HCT116 (cell line): ENCODE measurements at regions not wholly inside any gene's neighbourhood (a gene's known extent, or its start where the extent isn't known, plus 50 kb on each side); places are given as distances from the start of the nearest gene placed in this dataset.

Experiments used
- ATAC-seq: fragments of 200-7000 bp; cut with Tn5 transposase; 2 replicates; pipeline ENCODE4 v1.9.1; 2020; ENCODE audit warnings: mild to moderate bottlenecking, moderate library complexity
- BruUV-seq: library from RNA; stranded (reverse); fragments of 400-500 nt; replicated peaks from 2 replicates; lab custom pipeline; 2021; lab: Mats Ljungman, UMichigan
- CTCF ChIA-PET: fragments of 300-600 bp; sonication (Branson Sonifier 250); formaldehyde crosslinking; loops from one replicate; lab custom pipeline; 2021; ENCODE audit warnings: antibody characterized with exemption; lab: Charles Lee
- POLR2A ChIA-PET: fragments of 300-600, 350-600 bp; sonication (Branson Sonifier 250); formaldehyde crosslinking; loops from one replicate; lab custom pipeline; 2021; ENCODE audit warnings: antibody characterized with exemption; lab: Charles Lee
- RAD21 ChIA-PET, 2 experiments: fragments of 300-600 bp; sonication (Branson Sonifier 250); formaldehyde crosslinking; loops; one replicate each; lab custom pipeline; 2023; ENCODE audit warnings: low total read pairs in 2 of 2; ENCODE audit not compliant: uncharacterized antibody in 2 of 2, unreplicated experiment in 2 of 2, low non-redundant PET in 1 of 2; lab: Charles Lee
- DNase-seq: peaks from one replicate; pipeline ENCODE4 v3.0.0-alpha.2; 2010; ENCODE audit warnings: low read depth, low spot score
- H2AFZ ChIP-seq: fragments of 200-600 bp; shearing (Covaris generic), sonication (generic); 2 replicates; pipeline ENCODE4 v1.6.1; 2017; ENCODE audit warnings: low read depth, mixed run types, mixed read lengths, antibody characterized with exemption, low read length; ENCODE audit not compliant: poor library complexity, severe bottlenecking
- H3K27ac ChIP-seq: 2 replicates; pipeline ENCODE4 v1.5.1; 2012; ENCODE audit warnings: low read depth, low read length
- H3K27me3 ChIP-seq: fragments of 200-600 bp; sonication (generic); 2 replicates; pipeline ENCODE4 v1.6.1; 2016; ENCODE audit warnings: mixed run types, low read length, mixed read lengths; ENCODE audit not compliant: insufficient read depth
- H3K36me3 ChIP-seq, 2 experiments: fragments of 200-500 bp in 1 of 2; fragments of 200-600 bp in 1 of 2; sonication (Bioruptor generic) in 1 of 2; sonication (generic) in 1 of 2; 2 replicates each; pipeline versions ENCODE4 v1.5.1 to v1.6.1; 2014 to 2016; ENCODE audit warnings: low read length in 2 of 2, inconsistent platforms in 1 of 2, mixed read lengths in 1 of 2, mixed run types in 1 of 2; ENCODE audit not compliant: insufficient read depth in 2 of 2, control insufficient read depth in 1 of 2
- H3K4me1 ChIP-seq, 2 experiments: fragments of 200-600 bp in 1 of 2; sonication (generic) in 1 of 2; 2 replicates each; pipeline versions ENCODE4 v1.5.1 to v1.6.1; 2012 to 2017; ENCODE audit warnings: low read length in 2 of 2, inconsistent platforms in 1 of 2, mild to moderate bottlenecking in 1 of 2, mixed read lengths in 1 of 2, mixed run types in 1 of 2, moderate library complexity in 1 of 2; ENCODE audit not compliant: insufficient read depth in 2 of 2, control insufficient read depth in 1 of 2
- H3K4me2 ChIP-seq: fragments of 200-600 bp; sonication (generic); 2 replicates; pipeline ENCODE4 v1.6.1; 2017; ENCODE audit warnings: mixed run types, low read length, mixed read lengths
- H3K4me3 ChIP-seq, 2 experiments: fragments of 200-600 bp in 1 of 2; sonication (generic) in 1 of 2; replicated peaks in 1 of 2; 2 replicates each; pipeline ENCODE4 v1.5.1; 2011 to 2016; ENCODE audit warnings: low read length in 2 of 2, control low read depth in 1 of 2, low read depth in 1 of 2, mild to moderate bottlenecking in 1 of 2, mixed read lengths in 1 of 2, mixed run types in 1 of 2
- H3K79me2 ChIP-seq: fragments of 200-600 bp; sonication (generic); 2 replicates; pipeline ENCODE4 v1.6.1; 2017; ENCODE audit warnings: mild to moderate bottlenecking, mixed run types, low read length, moderate library complexity, mixed read lengths; ENCODE audit not compliant: insufficient read depth
- H3K9ac ChIP-seq: fragments of 200-600 bp; sonication (generic); 2 replicates; pipeline ENCODE4 v1.6.1; 2016; ENCODE audit warnings: low read length, mixed read lengths
- H3K9me2 ChIP-seq: fragments of 200-600 bp; sonication (generic), shearing (Covaris generic); 2 replicates; pipeline ENCODE4 v1.6.1; 2017; ENCODE audit warnings: mixed run types, mild to moderate bottlenecking, moderate library complexity; ENCODE audit not compliant: insufficient read depth
- H3K9me3 ChIP-seq, 2 experiments: fragments of 200-500 bp in 1 of 2; fragments of 200-600 bp in 1 of 2; sonication (Bioruptor generic) in 1 of 2; sonication (generic) in 1 of 2; 2 replicates each; pipeline ENCODE4 v1.6.1; 2014 to 2017; ENCODE audit warnings: low read length in 2 of 2, mixed read lengths in 2 of 2, inconsistent platforms in 1 of 2, low read depth in 1 of 2, mild to moderate bottlenecking in 1 of 2, mixed run types in 1 of 2, moderate library complexity in 1 of 2; ENCODE audit not compliant: control insufficient read depth in 1 of 2, insufficient read depth in 1 of 2
- H4K20me1 ChIP-seq: fragments of 200-600 bp; sonication (generic), shearing (Covaris generic); 2 replicates; pipeline ENCODE4 v1.6.1; 2017; ENCODE audit warnings: mixed run types, mild to moderate bottlenecking, moderate library complexity; ENCODE audit not compliant: insufficient read depth
- CBX3 ChIP-seq: IDR thresholded peaks from 2 replicates; pipeline ENCODE4 v1.6.1; 2012; ENCODE audit warnings: low read depth
- CEBPB ChIP-seq: IDR thresholded peaks from 2 replicates; pipeline ENCODE4 v1.6.1; 2012; ENCODE audit warnings: low read depth
- CTCF ChIP-seq, 3 experiments: fragments of 200-600 bp in 1 of 3; sonication (generic) in 1 of 3; IDR thresholded peaks in 2 of 3; conservative IDR thresholded peaks in 1 of 3; 2 replicates each; pipeline ENCODE4 v1.5.1; 2012 to 2017; ENCODE audit warnings: low read depth in 2 of 3, low read length in 2 of 3, antibody characterized with exemption in 1 of 3, borderline replicate concordance in 1 of 3, control low read depth in 1 of 3, mild to moderate bottlenecking in 1 of 3, mixed read lengths in 1 of 3, mixed run types in 1 of 3, moderate library complexity in 1 of 3; ENCODE audit not compliant: insufficient read depth in 1 of 3
- EGR1 ChIP-seq: IDR thresholded peaks from 2 replicates; pipeline ENCODE4 v1.6.1; 2012; ENCODE audit warnings: low read depth
- ELF1 ChIP-seq: IDR thresholded peaks from 2 replicates; pipeline ENCODE4 v1.6.1; 2012; ENCODE audit warnings: low read depth, borderline replicate concordance
- EZH2 ChIP-seq: fragments of 200-600 bp; sonication (generic); IDR thresholded peaks from 2 replicates; pipeline ENCODE4 v1.6.1; 2017; ENCODE audit warnings: antibody characterized with exemption, mixed run types
- POLR2A ChIP-seq: IDR thresholded peaks from 2 replicates; pipeline ENCODE4 v1.7.0; 2011; ENCODE audit warnings: borderline replicate concordance; ENCODE audit not compliant: insufficient read depth, insufficient read length; ENCODE audit errors: extremely low read depth
- POLR2AphosphoS5 ChIP-seq: IDR thresholded peaks from 2 replicates; pipeline ENCODE4 v1.6.1; 2011; ENCODE audit warnings: mild to moderate bottlenecking, low read depth, low read length, moderate library complexity
- SIN3A ChIP-seq: IDR thresholded peaks from 2 replicates; pipeline ENCODE4 v1.6.1; 2012; ENCODE audit warnings: low read depth
- SP1 ChIP-seq: IDR thresholded peaks from 2 replicates; pipeline ENCODE4 v1.6.1; 2012; ENCODE audit warnings: low read depth
- SRF ChIP-seq: IDR thresholded peaks from 2 replicates; pipeline ENCODE4 v1.6.1; 2012; ENCODE audit warnings: low read depth
- YY1 ChIP-seq: IDR thresholded peaks from 2 replicates; pipeline ENCODE4 v1.6.1; 2011; ENCODE audit warnings: low read length, low read depth, moderate library complexity, mild to moderate bottlenecking; ENCODE audit not compliant: insufficient replicate concordance; ENCODE audit errors: extremely low read depth
- ZBTB33 ChIP-seq: IDR thresholded peaks from 2 replicates; pipeline ENCODE4 v1.6.1; 2011; ENCODE audit warnings: mild to moderate bottlenecking, low read length, moderate library complexity; ENCODE audit not compliant: insufficient replicate concordance; ENCODE audit errors: extremely low read depth
- ZFX ChIP-seq: fragments of 450-650 bp; IDR thresholded peaks from 2 replicates; pipeline ENCODE4 v1.6.1; 2017
- ZNF274 ChIP-seq: fragments of 200-500 bp; sonication (Bioruptor generic); IDR thresholded peaks from 2 replicates; pipeline ENCODE4 v1.6.1; 2014; ENCODE audit warnings: mild to moderate bottlenecking, low read depth, low read length, inconsistent platforms
- intact Hi-C: fragments of 100-400 bp; cut with micrococcal nuclease; formaldehyde crosslinking; loops from 2 replicates; pipeline ENCODE4 v1.10.0; 2022
- TF ChIP-seq, protein P1 (sequence below): IDR thresholded peaks from 2 replicates; pipeline ENCODE4 v1.6.1; 2012
- TF ChIP-seq, protein P2 (sequence below): IDR thresholded peaks from 2 replicates; pipeline ENCODE4 v1.6.1; 2012; ENCODE audit warnings: low read depth

GRCh38 chr13:82501834-82502233 lies 1380.4 kb downstream of the SLITRK1 start:
- intact Hi-C loops: no loop called here
- Histone ChIP-seq H3K27ac (no peak overlapping the region), H3K9me3 (no peaks in the 10 kb centered on the region), H3K4me1 (no peaks in the 10 kb centered on the region), H3K36me3 (no peaks in the 10 kb centered on the region), H4K20me1 (no peaks in the 10 kb centered on the region)
- RAD21 ChIA-PET: no interaction called here
- DNase-seq: no peak
- TF ChIP-seq POLR2AphosphoS5: no peak
- no peak for TF ChIP-seq POLR2A
- TF ChIP-seq EZH2: no peak
- TF ChIP-seq ZNF274: no peak
- TF ChIP-seq, protein P1, sequence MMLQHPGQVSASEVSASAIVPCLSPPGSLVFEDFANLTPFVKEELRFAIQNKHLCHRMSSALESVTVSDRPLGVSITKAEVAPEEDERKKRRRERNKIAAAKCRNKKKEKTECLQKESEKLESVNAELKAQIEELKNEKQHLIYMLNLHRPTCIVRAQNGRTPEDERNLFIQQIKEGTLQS: no peak
- TF ChIP-seq CBX3: no peak
- no peak for TF ChIP-seq EGR1
- TF ChIP-seq SRF: no peak
- no peak for TF ChIP-seq ZFX
- no peak for TF ChIP-seq SP1
- no peak for TF ChIP-seq CEBPB
- no peak for TF ChIP-seq CTCF (IDR thresholded peaks at IDR 0.05 in 2 of 3, conservative IDR thresholded peaks at IDR 0.05 in 1 of 3; ENCODE audit: borderline replicate concordance in 1 of 3, insufficient read depth in 1 of 3, low read depth in 2 of 3, low read length in 2 of 3)
- TF ChIP-seq SIN3A: no peak
- no peak for TF ChIP-seq YY1
- no peak for TF ChIP-seq ZBTB33
- TF ChIP-seq, protein P2, sequence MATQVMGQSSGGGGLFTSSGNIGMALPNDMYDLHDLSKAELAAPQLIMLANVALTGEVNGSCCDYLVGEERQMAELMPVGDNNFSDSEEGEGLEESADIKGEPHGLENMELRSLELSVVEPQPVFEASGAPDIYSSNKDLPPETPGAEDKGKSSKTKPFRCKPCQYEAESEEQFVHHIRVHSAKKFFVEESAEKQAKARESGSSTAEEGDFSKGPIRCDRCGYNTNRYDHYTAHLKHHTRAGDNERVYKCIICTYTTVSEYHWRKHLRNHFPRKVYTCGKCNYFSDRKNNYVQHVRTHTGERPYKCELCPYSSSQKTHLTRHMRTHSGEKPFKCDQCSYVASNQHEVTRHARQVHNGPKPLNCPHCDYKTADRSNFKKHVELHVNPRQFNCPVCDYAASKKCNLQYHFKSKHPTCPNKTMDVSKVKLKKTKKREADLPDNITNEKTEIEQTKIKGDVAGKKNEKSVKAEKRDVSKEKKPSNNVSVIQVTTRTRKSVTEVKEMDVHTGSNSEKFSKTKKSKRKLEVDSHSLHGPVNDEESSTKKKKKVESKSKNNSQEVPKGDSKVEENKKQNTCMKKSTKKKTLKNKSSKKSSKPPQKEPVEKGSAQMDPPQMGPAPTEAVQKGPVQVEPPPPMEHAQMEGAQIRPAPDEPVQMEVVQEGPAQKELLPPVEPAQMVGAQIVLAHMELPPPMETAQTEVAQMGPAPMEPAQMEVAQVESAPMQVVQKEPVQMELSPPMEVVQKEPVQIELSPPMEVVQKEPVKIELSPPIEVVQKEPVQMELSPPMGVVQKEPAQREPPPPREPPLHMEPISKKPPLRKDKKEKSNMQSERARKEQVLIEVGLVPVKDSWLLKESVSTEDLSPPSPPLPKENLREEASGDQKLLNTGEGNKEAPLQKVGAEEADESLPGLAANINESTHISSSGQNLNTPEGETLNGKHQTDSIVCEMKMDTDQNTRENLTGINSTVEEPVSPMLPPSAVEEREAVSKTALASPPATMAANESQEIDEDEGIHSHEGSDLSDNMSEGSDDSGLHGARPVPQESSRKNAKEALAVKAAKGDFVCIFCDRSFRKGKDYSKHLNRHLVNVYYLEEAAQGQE: no peak
- TF ChIP-seq ELF1: no peak
- TF ChIP-seq, all 23 proteins: peak for 0
- Histone ChIP-seq H3K79me2 (no peaks in the 10 kb centered on the region), H3K9ac (no peak overlapping the region), H2AFZ (no peak overlapping the region), H3K27me3 (no peaks in the 10 kb centered on the region), H3K4me2 (no peak overlapping the region), H3K9me2 (no peaks in the 10 kb centered on the region), H3K4me3 (no peak overlapping the region)
- no TSS peak for BruUV-seq
- ChIA-PET POLR2A (no interaction called here), CTCF (no interaction called here)
- ATAC-seq: no peak
